Type B pancreatic cell (in vitro differentiated cells): ENCODE measurements at regions not wholly inside any gene's neighbourhood (a gene's known extent, or its start where the extent isn't known, plus 50 kb on each side); places are given as distances from the start of the nearest gene placed in this dataset.

ENCODE experiments used
- DNase-seq: peaks from one replicate; pipeline ENCODE4 v3.0.0; 2021; ENCODE audit warnings: mixed read lengths; ENCODE audit not compliant: unreplicated experiment; ENCODE audit errors: extremely low spot score
- H3K27ac Mint-ChIP-seq: 2 replicates; pipeline ENCODE4 v1.8.0; 2021; ENCODE audit warnings: mild to moderate bottlenecking, mixed read lengths
- H3K27me3 Mint-ChIP-seq: 2 replicates; pipeline ENCODE4 v1.8.0; 2021; ENCODE audit warnings: mixed read lengths
- H3K36me3 Mint-ChIP-seq: 2 replicates; pipeline ENCODE4 v1.8.0; 2021; ENCODE audit warnings: mixed read lengths
- H3K4me1 Mint-ChIP-seq: one replicate; pipeline ENCODE4 v1.8.0; 2021; ENCODE audit warnings: mixed read lengths; ENCODE audit not compliant: unreplicated experiment
- H3K4me3 Mint-ChIP-seq: 2 replicates; pipeline ENCODE4 v1.8.0; 2021; ENCODE audit warnings: mild to moderate bottlenecking, mixed read lengths
- H3K9me3 Mint-ChIP-seq: 2 replicates; pipeline ENCODE4 v1.8.0; 2021; ENCODE audit warnings: mixed read lengths
- TF ChIP-seq, protein P1 (sequence below): fragments of 200-600 bp; sonication (generic); conservative IDR thresholded peaks from 2 replicates; pipeline ENCODE4 v1.5.0; 2021; ENCODE audit warnings: antibody characterized with exemption, mild to moderate bottlenecking

DNA sequence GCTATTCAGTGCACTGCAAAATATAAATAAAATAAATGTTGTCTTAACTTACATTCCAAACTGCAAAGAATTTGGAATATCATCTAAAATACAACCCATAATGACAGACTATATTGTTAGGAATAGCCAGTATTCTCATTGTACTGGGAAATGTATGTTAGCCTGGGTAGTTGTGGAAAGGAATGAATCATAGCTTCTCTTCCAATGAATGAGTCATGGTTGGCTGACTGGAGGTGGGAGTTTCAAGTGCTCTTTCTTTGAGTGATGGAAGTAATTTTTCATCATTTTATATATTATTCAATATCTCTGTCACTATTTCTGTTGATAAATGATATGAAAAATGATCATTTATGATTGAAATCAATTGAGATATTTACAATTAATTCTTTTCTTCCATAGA is 158.6 kb upstream of the ARRDC3 start:
- no peak for DNase-seq
- Mint-ChIP-seq H3K27me3 (no peaks in the 10 kb centered on the region), H3K4me3 (no peak overlapping the region), H3K36me3 (no peaks in the 10 kb centered on the region), H3K4me1 (peaks cover 4% of the 10 kb centered on the region), H3K27ac (no peak overlapping the region), H3K9me3 (no peaks in the 10 kb centered on the region)
- TF ChIP-seq, protein P1, sequence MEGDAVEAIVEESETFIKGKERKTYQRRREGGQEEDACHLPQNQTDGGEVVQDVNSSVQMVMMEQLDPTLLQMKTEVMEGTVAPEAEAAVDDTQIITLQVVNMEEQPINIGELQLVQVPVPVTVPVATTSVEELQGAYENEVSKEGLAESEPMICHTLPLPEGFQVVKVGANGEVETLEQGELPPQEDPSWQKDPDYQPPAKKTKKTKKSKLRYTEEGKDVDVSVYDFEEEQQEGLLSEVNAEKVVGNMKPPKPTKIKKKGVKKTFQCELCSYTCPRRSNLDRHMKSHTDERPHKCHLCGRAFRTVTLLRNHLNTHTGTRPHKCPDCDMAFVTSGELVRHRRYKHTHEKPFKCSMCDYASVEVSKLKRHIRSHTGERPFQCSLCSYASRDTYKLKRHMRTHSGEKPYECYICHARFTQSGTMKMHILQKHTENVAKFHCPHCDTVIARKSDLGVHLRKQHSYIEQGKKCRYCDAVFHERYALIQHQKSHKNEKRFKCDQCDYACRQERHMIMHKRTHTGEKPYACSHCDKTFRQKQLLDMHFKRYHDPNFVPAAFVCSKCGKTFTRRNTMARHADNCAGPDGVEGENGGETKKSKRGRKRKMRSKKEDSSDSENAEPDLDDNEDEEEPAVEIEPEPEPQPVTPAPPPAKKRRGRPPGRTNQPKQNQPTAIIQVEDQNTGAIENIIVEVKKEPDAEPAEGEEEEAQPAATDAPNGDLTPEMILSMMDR: no peak

DNA sequence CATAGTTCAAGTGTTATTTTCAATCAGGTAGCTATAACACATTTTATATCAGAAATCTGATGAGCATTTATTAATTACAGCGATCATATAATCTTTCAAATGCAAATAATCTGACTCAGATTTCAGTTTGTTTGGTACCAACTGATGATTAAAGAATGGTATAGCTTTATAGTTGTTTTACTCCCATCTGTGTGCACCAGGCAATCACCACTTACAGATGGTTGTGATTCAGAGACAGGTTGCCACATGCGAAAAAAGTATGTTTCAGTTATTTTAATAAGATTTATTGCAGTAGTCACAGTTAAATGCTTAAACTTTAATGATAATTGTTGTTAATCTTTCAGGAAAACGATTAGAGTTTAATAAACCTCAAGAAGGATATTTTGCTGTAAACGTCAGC is 155.1 kb upstream of the ARRDC3 start:
- Mint-ChIP-seq H3K4me3 (no peak overlapping the region), H3K9me3 (no peaks in the 10 kb centered on the region), H3K27ac (no peak overlapping the region), H3K27me3 (no peaks in the 10 kb centered on the region), H3K4me1 (peaks cover 14% of the 10 kb centered on the region), H3K36me3 (no peaks in the 10 kb centered on the region)
- no peak for DNase-seq
- TF ChIP-seq, protein P1: no peak

DNA sequence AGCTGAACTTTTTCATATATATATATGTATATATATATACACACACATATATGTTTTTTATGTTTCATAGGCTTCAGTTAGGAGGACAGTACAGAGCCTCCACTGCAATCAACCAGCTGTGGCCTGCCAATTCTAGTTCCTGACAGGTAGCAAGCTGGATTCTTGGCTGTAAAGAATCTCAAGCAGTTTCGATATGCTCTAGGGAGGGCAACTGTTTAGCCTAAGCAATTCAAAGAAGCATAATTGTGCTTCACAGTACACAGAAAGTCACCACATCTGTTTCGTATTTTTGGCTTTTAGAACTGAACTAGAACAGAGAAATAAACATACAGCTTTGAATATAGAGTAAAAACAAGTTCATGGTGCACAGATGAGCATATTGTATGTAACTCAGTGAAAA is 152.4 kb upstream of the ARRDC3 start:
- Mint-ChIP-seq H3K27me3 (no peaks in the 10 kb centered on the region), H3K4me1 (peaks cover 14% of the 10 kb centered on the region), H3K36me3 (no peaks in the 10 kb centered on the region), H3K27ac (no peak overlapping the region), H3K4me3 (no peak overlapping the region), H3K9me3 (no peaks in the 10 kb centered on the region)
- no peak for DNase-seq
- TF ChIP-seq, protein P1: no peak

DNA sequence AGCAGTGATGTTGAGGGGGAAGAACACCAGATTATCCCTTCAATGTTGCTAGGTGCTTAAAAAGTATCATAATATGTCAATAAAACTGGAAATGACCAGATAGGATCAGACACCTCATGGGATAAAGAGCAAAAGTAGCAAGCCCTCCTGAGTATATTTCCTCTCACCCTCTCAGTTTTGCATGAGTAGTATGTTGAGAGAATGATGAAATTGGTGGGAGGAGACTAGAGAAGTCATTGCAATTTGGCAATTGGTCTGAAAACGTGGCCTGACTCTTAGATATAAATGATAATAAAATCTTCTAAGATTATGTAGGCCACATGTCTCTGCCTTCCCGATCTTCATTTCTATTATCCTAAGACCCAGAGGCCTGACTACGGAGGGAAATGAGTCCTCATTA is 151.2 kb upstream of the ARRDC3 start:
- no peaks in the 10 kb centered on the region for H3K36me3 Mint-ChIP-seq
- H3K4me1 Mint-ChIP-seq: peaks cover 14% of the 10 kb centered on the region
- no peak overlapping the region for H3K27ac Mint-ChIP-seq
- DNase-seq: no peak
- H3K4me3 Mint-ChIP-seq: no peak overlapping the region
- TF ChIP-seq, protein P1: no peak
- H3K9me3 Mint-ChIP-seq: no peaks in the 10 kb centered on the region
- H3K27me3 Mint-ChIP-seq: no peaks in the 10 kb centered on the region

DNA sequence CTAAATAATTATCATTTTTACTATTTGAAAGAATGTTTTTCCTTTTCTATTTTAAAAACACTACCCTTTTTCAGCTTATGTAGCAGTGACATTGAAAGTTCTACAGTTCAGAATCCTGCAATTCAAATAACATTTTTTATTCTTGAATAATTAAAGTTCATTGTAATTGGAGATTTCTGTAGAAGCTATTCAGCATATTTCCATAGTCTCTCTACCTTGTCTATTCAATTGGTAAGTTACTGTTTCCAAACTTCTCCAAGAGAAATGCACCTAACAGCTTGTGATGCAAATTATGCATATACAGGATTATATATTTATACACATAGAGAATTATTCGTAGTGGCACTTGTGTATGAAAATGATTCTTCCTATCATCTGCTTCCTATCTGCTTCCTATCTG is 149.7 kb upstream of the ARRDC3 start:
- Mint-ChIP-seq H3K36me3 (no peaks in the 10 kb centered on the region), H3K9me3 (no peaks in the 10 kb centered on the region), H3K4me1 (peaks cover 12% of the 10 kb centered on the region), H3K4me3 (no peak overlapping the region), H3K27me3 (no peaks in the 10 kb centered on the region), H3K27ac (no peak overlapping the region)
- TF ChIP-seq, protein P1: no peak
- DNase-seq: no peak

DNA sequence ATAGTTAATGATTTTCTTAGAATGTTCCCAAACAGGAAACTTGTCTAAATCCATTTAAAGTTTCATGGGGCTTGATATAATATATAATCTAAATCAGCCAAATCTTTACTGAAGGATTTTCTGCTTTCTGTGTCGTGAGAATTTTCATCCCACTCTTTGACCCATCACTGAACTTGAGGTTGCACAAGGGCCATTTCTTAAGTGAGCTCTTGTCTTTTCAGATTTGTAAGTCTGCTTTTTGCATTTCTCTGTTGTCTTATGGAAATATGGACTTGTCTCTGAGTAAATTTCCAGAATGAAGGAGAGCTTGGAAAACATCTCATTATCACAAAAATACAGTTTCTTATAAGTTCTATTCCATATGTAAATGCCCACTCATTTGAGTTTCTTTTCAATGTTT is 149.2 kb upstream of the ARRDC3 start:
- Mint-ChIP-seq H3K9me3 (no peaks in the 10 kb centered on the region), H3K4me3 (no peak overlapping the region), H3K4me1 (peaks cover 10% of the 10 kb centered on the region), H3K36me3 (no peaks in the 10 kb centered on the region), H3K27ac (no peak overlapping the region), H3K27me3 (no peaks in the 10 kb centered on the region)
- TF ChIP-seq, protein P1: no peak
- no peak for DNase-seq
